CD4-positive, alpha-beta T cell treated with Interleukin-10 for 1 hour (primary cell): ENCODE measurements at regions not wholly inside any gene's neighbourhood (a gene's known extent, or its start where the extent isn't known, plus 50 kb on each side); places are given as distances from the start of the nearest gene placed in this dataset.
"Not testable (repeated sequence)": the region's sequence is repeated elsewhere in the genome, so short reads cannot be mapped to it uniquely, and the experiment has no call there.

Experiments
- DNase-seq: peaks from one replicate; pipeline ENCODE4 v3.0.0-alpha.2; 2020

DNA sequence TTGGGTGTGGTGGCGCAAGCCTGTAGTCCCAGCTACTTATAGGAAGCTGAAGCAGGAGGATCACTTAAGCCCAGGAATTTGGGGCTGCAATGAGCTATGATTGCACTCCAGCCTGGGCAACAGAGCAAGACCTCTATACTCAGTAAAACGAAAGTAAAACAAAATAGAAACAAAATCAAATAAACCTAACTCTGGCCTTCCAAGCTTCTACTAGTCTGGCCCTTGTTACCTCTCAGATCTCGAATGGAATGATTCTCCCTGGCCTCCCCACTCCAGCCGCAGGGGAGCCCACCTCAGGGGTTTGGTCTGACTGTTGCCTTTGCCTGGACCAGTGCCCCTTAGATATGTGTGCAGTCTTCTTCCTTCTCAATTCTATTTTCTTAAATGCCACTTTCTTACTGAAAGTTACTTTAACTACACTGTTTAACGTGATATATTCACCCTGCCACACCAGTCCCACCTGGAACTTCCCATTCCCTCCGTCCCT, 160.0 kb upstream of the GCFC2 start:
- DNase-seq: no peak

DNA sequence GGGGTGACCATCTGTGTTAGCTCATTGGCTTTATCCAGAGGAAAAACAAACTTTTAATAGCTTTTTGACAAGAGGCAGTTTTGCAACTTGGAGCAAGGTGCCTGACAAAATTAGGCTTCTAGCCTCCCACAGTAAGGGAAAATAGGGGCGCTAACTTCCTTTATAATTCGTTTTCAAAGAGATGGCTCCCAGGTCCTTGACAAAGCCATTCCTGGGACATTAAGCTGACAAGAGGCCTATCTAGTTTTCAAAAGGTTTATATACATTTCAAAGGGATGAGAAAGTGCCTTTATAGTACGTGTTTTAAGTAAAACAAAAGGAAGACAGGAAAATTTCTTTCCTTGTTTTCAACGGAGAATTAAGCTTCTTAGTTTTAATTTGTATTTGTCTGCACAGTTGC, 159.4 kb upstream of the GCFC2 start:
- DNase-seq: no peak

DNA sequence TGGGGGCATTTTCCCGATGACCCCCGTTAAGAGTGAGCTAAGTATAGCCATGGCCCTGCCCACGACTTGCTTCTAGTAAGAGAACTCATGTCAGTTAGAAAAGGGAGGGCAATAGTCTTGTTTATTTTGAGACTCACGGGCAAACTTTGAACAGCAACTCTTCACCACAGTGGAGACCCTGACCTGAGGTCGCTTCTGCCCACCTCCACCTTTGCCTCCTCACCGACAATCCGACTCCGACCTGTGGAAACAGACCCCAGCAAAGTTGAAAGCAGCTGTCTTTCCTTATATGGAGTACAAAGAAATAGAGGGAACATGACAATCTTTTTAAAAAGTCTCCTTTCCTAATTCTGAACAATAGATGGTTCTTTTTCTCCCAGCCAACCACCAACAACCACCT, 155.0 kb upstream of the GCFC2 start:
- DNase-seq: no peak

DNA sequence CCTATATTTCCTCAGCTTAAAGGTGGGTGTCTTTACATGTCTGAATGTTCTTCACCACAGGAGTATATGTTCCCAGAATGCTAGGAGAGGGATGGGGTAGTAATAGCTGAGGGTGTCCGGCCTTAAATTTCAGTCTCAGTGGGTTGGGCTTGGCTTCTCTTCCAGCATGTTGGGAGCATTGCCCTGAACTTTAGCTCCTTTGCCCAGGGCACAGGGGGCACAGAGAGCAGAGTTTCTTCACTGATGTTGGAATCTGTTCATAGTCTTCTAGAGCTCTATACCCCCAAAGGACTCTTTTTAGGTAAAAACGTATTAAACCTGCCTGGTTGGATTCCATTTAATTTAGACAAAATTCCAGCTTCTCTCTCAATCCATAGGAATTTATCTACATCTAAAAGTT, 154.4 kb upstream of the GCFC2 start:
- no peak for DNase-seq

DNA sequence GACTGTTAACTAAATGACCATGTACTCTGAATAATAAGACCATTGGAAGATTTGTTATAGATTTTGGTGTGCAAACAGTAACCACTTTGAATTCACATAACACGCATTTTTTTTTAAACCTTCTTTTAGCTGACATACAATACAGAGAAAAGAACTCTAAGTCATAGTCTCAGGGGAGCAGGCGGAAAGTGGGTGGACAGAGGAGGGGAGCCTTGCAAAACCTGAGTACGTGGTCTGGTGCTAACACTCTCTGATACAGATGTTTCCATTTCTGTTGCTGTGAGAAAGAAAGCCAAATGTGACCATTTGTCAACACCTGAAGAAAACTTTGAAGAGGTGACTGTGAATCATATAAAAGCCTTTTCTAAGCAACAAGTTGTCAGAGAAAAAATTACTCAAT, 151.8 kb upstream of the GCFC2 start:
- no peak for DNase-seq

DNA sequence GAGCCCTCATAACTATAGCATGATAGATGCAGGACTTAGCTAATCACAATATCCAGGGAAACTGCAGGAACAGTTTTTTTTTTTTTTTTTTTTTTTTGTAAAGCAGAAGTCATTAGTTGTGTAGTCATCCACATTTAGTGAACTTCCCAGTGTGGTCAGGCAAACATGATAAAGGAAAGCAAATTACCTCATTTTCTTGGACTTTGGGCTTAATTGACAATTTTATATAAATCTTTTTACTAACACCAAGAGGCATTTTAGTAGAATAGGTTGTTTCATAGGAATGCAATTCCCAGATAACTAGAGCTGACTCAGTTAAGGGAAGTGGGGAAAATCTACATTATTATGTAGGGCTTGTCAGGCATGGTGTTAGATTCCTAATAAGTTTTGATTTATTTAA, 142.7 kb upstream of the GCFC2 start:
- DNase-seq: no peak

DNA sequence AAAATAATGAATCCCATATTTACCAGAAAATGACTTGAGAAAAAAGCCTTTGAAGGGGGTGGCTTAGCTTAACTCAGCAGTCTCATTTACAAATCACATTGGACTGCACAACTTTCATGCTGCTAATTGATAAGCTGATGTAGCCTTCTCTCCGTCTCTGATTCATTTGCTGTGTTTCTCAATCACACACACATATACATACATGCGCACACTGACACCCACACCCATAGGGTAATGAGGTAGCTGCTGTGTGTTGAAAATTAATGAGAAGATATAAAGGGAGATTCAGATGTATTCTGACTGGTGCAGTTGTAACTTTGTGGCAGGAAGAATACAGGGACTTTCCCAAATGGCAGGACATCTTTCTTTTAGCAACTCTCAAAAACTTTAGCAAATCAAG, 141.9 kb upstream of the GCFC2 start:
- no peak for DNase-seq

DNA sequence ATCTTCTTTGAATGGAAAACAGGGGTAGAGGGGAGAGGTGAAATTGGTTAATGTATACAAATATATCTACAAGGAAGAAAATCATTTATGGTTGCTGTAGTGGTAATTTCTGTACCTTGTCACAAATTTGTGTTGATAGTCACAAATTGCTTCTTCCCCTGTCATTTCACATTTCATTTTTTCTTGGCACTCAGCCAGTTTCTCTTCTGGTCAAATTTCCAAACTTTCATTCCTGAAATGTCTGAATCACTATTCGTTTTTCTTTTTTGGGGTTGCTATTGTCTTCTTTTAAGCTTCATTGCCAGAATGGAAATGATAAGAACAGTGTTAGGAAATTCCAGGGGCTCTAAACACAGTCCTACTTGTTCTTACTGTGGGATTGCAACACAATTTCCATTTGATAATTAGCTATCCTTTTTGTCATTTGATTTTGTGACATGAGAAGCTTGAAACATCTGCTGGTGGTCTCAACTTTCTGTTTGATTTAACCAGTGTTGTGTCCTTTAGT, 136.0 kb upstream of the GCFC2 start:
- no peak for DNase-seq

DNA sequence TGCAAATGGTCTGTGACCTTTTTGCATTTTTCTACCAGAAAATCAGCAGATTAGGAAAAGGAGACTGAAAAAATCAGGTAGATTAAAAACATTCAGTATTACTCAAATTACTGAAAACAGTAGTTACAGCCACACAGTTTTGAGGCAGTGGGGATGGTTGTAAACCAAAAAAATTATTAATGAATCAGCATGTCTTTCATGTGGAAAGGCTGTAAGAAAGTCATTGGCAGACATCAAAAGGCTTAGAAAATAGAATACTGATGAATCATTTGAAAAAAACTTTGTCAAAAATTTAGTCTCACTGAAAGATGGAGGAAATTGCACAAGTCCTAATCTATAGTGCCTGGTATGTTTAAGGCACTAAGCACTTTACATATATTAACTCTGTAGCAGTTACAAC, 133.9 kb upstream of the GCFC2 start:
- DNase-seq: no peak

DNA sequence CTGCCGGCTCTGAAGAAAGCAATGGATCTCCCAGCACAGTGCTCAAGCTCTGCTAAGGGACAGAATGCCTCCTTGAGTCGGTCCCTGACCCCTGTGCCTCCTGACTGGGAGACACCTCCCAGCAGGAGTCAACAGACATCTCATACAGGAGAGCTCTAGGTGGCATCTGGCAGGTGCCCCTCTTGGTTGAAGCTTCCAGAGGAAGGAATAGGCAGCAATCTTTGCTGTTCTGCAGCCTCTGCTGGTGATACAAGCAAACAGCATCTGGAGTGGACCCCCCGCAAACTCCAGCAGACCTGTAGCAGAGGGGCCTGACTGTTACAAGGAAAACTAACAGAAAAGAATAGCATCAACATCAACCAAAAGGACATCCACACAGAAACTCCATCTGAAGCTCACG, 123.9 kb upstream of the GCFC2 start:
- DNase-seq: not testable (repeated sequence)

DNA sequence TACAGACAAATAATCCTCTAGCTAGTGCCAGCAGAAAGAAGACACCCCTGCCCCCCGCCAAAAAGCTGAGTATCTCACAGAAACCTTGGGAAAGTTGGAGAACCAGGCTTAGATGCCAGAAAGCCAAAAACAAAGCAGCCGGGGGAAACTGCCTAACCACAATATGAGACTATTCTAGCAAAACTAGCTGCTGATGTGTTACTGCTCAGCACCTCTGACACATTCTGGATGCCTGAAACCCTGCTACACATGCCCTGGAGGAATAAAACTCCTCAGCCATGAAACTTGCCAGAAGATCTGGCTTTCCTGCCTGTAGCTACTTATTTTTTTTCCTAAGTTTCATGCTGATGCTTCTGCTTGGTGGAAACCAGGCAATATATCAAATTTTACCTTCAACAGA, 122.7 kb upstream of the GCFC2 start:
- DNase-seq: no peak

DNA sequence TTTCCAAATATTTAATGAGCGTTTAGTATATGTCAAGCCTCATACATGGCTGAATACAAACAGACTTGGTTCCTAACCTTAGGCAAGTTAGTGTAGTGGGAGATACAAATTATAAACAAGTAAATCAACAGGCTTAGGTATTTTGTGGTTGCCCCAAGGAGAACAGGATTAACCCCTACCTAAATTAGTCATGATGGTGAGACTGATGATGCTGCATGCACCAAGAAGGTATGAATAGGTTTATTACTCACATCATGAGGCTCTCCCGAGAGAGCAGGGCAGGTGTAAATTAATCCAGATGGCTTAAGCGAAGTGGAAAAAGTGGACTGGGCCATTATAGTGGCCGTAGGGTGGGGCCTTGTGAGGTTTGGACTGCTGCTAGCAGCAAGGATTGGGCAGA, 118.1 kb upstream of the GCFC2 start:
- no peak for DNase-seq

DNA sequence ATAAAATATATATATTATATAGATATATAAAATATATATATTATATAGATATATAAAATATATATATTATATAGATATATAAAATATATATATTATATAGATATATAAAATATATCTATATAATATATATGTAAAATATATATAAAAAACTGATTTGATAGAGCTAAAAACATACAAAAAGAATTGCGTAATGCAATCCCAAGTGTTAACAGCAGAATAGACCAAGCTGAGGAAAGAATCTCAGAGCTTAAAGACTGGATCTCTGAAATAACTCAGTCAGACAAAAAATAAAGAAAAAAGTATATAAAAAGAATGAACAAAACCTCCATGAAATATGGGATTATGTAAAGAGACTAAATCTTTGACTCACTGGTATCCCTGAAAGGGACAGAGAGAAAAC, 112.8 kb upstream of the GCFC2 start:
- DNase-seq: not testable (repeated sequence)

DNA sequence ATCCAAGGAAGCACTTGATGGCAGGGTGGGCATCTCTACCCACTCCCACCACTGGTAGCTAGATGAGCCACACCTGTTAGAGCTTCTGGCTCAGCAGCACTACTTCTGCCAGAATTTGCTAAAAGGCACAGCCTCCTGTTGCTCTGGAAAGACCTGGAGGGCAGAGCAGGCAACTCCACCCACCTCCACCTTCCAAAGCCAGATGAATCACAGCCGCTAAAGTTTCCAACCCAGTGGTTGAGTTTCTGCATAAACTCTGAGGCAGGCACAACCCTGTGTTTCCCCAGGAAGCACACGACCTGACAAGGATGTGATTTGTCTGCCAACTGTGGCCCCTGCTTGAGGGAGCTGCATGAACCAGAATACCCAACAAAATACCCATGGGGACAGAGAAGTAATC, 111.6 kb upstream of the GCFC2 start:
- no peak for DNase-seq

DNA sequence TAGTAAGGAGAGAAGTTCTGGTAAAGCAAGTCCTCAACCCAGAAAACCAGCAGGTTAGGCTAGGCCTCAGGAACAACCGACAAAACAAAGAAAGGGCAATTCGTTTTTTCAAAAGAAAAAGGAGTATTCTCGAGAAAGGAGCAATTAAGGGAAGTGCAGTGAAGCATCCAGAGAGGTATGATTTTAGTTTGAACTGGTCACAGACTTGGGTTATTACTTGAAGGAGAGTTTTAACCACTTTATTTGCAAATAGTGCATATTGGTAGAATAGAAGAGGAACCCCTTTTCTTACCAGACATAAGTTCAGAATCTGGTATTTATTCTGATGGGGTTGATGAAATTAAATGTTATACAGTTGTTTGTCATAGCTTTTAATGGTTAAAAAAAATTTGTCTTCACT, 110.0 kb upstream of the GCFC2 start:
- DNase-seq: no peak

DNA sequence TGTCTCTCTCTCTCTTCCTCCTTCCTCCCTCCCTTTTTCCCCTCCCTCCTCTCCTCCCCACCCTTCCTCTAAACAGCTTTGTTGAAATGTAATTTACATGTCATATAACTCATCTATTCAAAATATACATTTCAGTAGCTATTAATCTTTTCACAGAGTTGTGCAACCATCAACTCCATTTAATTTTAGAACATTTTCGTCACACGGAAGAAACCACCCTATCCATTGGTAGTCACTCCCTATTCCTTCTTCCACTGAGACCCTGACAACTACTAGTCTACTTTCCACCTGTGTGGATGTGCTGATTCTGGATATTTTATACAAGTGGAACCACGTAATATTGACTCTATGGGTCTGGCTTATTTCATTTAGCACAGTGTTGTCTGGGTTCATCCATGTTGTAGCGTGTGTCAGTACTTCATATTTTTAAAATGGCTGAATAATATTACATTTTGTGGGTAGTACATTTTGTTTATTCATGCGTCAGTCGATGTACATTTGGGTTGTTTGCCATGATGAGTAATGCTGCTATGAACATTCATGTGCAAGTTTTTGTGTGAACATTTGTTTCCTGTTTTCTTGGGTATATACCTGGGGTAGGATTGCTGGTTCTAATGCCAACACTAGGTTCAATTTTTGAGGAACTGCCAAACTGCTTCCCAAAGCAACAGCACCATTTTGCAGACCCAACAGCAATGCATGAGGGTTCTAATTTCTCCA, 100.1 kb upstream of the GCFC2 start:
- no peak for DNase-seq

DNA sequence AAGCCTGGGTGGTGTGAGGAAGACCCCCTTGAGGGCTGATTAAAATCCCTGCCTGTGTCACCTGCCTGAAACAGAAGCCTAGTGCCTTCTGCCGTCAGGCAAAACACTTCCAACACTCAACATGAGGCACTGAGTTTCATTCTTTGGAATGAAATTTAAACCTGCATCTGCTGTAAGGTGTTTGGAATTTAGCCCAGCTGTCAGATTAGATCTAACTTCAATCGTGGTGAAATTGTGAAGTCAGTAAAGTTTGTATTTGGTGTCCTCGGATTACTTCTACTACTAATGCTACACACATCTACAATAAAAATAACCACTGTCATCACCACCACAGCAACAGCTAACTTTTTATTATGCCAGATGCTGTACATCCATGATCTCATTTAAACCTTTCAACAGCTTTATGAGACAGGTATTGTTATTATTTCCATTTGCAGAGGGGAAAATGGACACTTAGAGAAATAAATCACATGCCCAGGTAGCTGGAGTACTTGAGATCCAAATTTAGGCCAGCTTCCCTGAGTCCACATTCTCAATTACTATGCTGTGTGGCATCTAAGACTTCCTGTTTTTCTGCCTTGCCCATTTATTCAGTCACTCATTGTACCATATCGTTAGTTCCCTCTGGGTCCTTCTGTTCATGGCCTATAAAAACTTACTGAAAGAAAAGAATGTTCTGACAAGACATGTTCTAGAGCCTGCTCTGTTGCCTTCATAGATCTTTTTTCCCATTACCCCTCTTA, 98.2 kb upstream of the GCFC2 start:
- DNase-seq: no peak

DNA sequence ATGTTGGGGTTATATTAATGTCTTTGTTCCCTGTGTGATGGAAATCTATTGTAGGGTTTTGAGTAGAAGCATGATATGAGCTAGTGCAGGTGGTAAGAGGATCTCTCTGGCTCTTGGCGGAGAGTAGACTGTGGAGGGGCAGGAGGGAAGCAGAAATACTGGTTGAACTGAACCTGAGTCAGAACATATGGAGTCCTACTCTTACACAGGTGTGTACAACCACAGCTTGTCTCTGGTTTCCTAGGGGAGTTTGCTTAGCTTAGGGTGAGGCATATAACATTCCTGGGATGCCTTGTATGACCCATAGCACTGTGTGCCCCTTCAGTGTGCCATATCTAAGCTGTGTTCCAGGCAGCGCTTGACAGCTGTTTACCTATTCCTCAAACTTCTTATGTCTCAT, 97.3 kb upstream of the GCFC2 start:
- DNase-seq: no peak

DNA sequence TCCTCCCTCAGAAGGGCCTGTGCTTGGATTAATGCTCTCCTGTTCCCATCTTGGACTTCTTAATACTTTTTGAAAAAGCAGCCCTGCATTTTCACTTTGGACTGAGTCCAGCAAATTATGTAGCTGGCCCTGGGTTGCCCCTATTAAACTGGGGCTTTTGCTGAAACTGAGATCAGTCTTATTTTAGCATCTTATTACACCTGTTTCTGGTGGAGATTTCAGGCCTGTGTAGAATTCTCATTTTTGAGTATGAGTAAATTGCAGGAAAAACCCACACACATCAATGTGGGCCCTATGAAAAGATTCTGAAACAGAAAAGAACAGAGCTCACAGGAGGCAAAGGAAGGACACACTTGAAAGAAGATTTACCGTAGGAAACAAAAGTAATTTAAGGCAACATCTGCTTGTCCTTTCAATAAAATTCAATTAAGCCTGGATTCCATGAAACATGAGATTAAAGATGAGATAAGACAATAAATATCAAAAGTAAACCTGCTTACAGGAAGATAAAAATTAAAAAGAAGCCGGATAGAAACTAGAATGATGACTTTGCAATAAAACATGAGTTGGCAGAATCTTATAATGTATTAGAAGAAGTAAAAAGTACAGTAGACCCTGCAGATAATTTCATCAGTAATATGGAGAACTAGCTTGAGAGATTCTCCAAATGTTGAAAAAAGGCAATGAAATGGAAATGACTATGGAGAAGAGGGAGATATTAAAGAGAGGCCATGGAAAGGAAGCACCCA, 90.7 kb upstream of the GCFC2 start:
- no peak for DNase-seq

DNA sequence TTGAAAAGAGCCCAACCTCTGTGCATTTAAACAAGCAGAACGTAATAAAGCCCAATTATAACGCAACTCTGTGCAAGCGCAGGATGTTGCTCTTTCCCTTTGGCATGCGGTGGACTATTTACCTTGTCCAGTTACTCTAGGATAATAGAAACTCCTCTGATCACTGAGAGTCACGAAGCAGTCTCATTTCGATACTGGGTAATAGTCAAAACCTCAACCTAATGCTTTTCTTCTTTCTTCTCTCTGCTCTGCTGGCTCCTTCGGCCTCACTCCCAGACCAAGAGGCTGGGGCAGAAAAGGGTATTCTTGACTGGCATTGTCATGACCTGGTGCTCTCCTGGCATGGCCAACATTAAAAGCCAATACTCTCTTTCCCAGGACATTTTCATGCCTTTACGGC, 89.7 kb upstream of the GCFC2 start:
- DNase-seq: no peak

DNA sequence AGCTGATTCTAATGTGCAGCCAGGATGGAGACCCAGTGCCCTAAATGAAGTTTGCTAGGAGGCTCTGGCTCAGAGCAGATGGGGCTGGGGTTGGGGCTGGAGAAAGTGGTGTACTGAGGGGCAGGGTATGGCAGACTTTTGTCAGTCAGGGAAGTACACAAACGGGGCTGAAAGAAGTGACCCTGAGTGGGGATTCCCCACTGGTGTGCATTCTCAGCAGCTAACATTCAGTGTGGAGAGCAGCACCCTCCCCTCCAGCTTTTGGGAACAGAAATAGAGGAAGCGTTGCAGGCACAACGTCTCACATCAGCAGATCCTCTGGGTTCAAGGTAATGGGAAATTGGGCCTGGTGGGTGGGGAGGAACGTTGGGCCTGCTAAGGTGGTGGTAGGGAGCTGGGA, 89.1 kb upstream of the GCFC2 start:
- DNase-seq: no peak

DNA sequence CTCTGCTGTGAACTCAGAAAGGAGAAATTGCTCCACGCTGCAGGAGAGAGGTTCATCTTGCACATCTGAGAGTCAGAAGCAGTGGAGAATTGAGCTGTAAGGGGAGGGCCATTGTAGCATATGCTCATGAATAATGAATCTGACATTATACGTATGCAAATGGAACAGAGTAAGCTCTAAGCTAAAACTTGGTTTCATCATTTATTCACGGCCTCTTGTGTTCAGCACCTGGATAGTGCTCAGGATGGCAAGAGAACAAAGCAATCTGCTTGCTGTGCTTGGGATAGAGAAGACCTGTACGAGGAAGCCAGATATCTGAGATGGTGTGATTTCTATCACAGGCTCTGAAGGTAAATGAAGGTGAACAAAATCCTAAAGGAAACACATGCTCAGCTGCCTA, 87.9 kb upstream of the GCFC2 start:
- DNase-seq: no peak

DNA sequence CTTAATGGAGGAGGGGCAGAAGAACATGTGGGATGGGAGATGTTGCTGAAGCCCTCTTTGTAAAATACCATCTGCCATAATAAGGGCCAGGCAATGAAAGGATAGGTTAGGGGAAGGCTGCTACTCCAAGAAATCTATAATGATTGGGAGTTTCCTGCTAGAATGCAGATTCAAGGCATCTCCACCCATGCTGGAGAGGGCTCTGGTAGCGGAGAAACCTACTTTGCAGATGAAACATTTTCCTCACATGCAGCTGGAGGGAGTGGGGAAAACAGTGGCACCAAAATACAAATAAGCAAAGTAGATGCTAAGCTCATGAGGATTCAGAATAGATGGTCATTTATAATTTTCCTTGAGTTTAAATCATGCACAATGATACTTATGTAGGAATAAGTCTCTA, 82.3 kb upstream of the GCFC2 start:
- DNase-seq: no peak

DNA sequence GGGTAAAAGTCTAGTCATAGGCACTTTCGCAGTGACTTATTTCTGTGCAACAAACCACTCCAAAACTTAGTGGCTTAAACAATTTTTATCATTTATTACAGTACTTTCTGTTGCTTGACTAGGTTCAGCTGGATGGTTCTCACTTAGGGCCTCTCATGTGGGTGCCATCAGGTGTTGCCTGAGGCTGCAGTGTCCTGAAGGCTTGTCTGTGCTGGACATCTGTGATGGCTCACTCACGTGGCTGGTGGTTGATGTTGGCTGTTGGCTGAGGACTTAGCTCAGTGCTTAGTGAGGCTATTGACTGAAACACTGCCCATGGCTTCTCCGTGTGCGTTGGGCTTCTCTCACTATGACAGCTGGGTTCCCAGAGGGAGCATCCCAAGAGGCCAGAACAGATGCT, 81.4 kb upstream of the GCFC2 start:
- no peak for DNase-seq
